ENCODE measurements at regions not wholly inside any gene's neighbourhood (a gene's known extent, or its start where the extent isn't known, plus 50 kb on each side); places are given as distances from the start of the nearest gene placed in this dataset.

GRCh38 chr2:65636024-65636423 is 203.6 kb upstream of the SPRED2 start:
- TF ChIP-seq USF1 (IDR thresholded peaks at IDR 0.05) (no peak), RAD21 (IDR thresholded peaks at IDR 0.05; ENCODE audit: low read depth) (no peak), REST (IDR thresholded peaks at IDR 0.05; ENCODE audit: low read depth) (no peak), EP300 (IDR thresholded peaks at IDR 0.05; ENCODE audit: borderline replicate concordance) (no peak), EGR1 (IDR thresholded peaks at IDR 0.05) (no peak), TEAD4 (IDR thresholded peaks at IDR 0.05) (no peak), MAX (IDR thresholded peaks at IDR 0.05) (no peak), YY1 (IDR thresholded peaks at IDR 0.05; ENCODE audit: low read depth) (no peak), FOXM1 (IDR thresholded peaks at IDR 0.05; ENCODE audit: borderline replicate concordance, low read depth) (no peak), NFIC (IDR thresholded peaks at IDR 0.05) (no peak), CREB1 (IDR thresholded peaks at IDR 0.05; ENCODE audit: low read depth) (no peak), TAF1 (IDR thresholded peaks at IDR 0.05; ENCODE audit: low read depth) (no peak), TCF12 (IDR thresholded peaks at IDR 0.05; ENCODE audit: low read depth) (no peak), CEBPB (IDR thresholded peaks at IDR 0.05) (no peak)
